ELR (cell line): ENCODE measurements at regions not wholly inside any gene's neighbourhood (a gene's known extent, or its start where the extent isn't known, plus 50 kb on each side); places are given as distances from the start of the nearest gene placed in this dataset.

Experiments used
- DNase-seq: peaks from one replicate; pipeline ENCODE4 v3.0.0-alpha.2; 2015; ENCODE audit warnings: low read depth

DNA sequence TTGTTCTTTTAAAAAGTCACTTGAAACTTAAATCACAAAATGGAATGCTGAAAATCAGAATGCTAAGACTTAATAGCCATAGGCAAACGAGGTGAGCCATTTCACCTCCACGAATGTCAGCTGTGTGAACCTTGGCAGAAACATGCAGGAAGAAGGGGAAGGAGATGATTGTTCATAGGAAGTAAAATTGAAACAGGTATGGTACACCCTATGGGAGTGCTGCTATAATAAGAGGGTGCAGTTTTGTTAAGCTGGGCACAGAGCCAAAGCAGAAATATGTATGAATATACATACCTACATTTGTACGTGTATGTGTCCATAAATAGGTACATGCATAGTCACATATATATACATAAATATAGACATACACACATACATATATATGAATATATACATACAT, 51.0 kb upstream of the SPINK5 start:
- no peak for DNase-seq

DNA sequence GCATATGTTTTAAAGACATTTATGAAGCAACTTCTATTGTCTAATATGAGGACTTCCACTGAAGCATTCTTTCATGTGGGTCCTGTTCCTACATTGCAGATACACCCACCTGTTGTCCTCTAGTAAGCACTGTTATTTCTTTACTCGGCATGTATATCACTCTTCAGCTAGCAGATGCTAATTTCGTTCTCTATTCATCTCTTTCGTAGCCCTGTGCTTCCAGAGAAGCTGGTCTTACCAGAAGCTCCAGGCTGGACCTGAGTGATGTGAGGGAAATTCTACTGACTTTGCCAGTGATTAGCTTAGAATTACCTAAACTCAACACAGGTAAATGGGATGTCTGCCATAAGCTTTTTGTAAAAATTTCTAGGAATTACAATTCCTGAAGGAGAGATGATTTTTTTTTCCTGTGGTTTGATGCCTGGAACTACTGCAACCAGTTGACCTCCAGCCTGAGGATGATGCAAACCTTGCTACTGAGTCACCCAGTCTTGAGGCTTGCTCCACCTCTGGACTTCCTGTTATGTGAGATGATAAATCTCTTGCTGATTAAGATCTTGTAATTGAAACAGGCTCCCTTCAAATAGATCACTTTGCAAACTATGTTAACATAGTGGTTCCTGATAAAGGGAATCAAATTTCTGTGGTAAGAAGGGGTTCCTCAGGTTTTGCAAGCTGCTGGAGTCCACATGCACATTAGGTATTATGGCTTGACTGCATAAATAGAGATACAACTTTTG, 52.2 kb upstream of the SPINK5 start:
- DNase-seq = peak; percentile 80

DNA sequence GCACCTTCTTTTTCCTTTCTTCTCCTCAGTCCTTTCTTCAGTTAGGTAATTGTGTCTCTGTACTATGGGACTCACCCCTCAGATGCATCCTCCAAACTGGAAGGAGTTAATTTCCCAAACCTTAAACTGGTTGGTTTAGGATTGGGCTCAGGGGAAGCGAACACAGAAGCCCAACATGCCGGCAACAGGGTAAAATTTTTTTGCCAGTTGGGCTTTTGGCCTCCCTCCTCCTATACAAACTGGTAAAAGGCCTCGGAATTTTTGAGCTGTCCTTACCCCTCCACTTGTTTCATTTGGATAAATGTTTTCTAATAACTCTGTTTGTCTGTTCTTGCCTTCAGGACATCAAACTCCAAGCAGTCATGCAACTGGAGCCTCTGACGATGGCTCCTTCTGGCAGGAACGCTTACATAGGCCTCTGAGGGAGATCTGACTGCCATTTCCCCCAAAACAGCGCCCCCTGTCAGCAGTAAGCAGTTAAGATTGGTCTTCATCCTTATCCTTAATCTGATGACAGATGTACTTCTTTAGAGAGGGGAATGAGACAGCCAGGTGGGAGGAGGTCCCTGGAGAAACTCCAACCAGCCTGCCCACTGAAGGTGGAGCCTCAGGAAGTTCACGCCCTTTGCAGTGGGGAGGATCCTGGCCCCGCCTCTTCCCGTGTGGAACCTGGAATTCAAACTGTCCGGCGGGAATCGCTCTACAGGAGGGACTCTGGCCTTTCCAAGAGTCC, 57.8 kb upstream of the SPINK5 start:
- peak; percentile 24 for DNase-seq

DNA sequence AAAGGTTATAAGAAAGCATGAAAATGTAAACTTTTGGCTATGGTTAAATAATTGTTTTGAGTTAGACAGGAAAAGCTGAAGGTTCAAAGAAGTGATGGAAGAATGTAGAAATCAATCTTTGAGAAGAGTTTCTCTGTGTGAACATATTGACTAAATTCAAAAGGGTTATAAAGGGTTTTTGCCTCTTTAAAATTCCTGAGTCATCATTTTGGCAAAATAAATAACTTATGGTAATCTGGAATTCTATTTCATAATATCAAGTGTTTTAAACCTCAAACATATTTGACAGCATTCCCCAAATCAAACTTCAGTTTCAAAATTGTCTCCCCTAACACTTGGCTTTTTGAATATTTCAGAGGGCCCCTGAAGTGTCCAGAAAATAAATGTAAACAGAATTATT, 60.6 kb upstream of the SPINK5 start:
- no peak for DNase-seq

DNA sequence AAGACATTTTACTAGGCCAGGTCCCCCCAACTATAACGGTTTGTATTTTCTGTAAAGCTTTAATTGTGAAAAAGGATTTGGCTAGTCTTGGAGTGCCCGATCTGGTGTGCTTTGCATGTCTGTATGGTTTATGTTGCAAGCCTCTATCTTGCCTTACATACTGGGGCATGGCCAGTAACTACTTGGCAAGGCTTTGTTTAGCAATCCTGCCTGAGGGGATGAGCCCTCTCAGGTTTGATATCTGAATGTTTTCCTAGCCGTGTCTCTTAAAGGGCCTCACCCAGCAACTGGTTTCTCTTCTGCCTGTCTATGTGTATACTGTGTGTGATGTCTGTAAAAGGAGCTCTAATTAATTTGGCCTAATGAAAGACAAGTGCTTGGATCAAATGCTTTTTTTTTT, 61.3 kb upstream of the SPINK5 start:
- no peak for DNase-seq

DNA sequence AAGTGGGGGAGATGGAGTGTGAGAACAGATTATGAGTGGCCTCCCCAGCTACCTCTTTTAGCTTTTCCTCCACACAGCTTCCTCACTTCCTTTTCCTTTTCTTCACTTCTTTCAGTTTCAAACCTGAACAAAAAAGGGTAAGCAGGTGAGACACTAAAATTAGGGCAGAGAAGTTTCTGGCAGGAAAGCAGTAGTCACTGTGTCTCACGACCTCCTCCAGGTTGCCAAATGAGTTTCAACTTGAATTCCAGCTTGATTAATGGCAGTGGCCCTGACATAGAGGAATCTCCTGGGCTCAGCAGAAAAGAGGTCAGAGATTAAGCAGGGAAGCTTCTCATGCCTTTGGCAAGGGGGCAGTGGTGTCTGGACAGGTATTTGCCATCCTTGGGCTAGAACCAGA, 63.7 kb upstream of the SPINK5 start:
- DNase-seq = no peak

DNA sequence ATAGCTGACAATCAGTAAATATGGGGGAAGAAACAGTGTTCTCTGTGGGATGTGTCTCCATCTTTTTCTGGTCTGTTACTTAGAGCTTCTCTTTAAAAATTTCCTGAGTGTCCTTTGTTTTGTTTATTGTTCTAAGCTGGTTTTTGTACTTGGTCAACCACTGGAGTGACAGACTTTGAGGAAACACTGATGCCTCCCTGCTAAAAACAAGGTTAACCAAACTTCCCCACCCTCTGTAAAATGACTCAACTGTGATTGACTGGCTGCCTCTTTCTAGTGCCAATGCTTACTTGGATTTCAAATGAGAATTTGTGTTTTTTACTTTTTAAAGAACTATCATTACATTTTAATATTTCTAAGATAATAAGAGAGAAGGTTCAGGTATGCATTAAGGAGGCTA, 65.1 kb upstream of the SPINK5 start:
- DNase-seq = no peak

DNA sequence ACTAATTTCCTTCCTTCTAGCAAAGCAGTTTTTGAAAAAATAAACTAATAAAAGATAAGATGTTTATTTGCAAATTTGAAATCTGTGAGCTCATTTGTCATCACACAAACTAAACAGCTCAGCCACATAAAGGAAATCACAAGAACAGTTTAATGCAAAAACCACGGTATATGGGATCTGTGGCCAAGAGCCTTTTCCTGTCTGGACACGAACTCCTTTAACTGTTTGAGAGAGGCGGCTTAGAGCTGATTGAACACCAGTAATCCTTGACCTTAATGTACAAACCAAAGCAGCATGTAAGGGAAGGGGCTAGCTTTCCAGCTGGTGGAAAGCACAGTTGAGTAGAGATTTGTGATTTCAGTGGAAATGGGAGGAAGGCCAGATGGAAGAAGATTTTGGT, 66.3 kb upstream of the SPINK5 start:
- no peak for DNase-seq

DNA sequence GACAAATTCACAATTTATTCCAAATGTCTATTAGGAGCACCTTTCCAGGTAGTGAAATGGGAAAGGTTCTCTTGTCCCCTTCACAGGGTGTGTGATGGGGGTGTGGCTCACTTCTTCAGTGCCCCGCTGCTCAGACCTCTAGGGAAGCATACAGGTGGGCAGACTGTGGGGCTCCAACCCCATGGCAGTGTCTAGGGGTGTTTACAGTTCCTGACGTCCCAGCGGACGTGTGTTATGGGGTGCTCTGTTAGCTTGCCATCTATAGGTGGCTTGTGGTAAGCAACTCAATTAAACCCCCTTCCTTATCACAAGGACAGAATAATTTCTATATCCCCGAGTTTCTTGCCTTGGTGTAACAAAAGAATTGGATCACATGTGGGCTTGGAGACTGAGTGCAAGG, 67.4 kb upstream of the SPINK5 start:
- DNase-seq = no peak

DNA sequence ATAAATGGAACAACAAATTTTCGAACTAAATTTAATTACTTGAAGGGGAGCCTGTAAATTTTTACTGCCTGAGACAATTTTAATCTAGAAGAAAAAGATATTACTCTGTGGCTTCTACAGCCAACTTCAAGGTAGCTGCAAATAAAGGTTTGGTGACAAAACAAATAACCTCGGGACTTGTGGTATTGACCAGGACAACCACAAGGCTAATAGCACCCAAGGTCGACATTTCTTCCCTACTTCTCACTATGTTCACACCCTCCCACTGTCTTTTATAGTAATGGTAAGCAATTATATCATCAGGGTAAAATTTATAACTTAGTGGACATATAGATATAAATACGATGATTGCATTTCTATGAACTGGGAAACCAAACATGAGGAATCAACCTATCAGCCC, 67.9 kb upstream of the SPINK5 start:
- DNase-seq = no peak

DNA sequence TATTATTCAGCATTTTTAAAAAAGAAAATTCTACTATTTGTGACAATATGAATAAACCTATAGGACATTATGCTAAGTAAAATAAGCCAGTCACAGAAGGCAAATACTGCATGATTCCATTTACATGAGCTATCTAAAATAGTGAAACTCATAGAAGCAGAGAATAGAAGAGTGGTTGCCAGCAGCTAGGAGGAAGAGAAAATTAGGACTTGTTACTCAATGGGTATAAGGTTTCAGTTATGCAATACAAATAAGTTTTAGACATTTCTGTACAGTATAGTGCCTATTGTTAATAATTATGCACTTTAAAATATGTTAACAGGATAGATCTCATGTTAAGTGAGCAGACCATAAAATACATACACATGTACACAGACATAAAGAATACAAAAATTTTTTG, 73.8 kb upstream of the SPINK5 start:
- DNase-seq = no peak

DNA sequence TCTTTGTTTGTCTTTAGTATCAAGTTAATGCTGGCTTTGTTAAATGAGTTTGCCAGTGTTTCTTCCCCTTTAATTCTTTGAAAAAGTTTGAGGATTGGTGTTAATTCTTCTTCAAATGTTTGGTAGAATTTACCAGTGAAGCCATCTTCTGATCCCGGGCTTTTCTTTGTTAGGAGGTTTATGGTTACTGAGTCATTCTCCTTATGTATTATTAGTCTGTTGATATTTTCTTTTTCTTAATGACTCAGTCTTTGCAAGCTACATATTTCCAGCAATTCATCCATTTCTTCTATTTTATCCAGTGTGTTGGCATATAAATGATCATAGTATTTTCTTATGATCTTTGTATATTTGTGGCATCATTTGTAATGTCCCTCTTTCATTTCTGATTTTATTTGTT, 74.5 kb upstream of the SPINK5 start:
- no peak for DNase-seq

DNA sequence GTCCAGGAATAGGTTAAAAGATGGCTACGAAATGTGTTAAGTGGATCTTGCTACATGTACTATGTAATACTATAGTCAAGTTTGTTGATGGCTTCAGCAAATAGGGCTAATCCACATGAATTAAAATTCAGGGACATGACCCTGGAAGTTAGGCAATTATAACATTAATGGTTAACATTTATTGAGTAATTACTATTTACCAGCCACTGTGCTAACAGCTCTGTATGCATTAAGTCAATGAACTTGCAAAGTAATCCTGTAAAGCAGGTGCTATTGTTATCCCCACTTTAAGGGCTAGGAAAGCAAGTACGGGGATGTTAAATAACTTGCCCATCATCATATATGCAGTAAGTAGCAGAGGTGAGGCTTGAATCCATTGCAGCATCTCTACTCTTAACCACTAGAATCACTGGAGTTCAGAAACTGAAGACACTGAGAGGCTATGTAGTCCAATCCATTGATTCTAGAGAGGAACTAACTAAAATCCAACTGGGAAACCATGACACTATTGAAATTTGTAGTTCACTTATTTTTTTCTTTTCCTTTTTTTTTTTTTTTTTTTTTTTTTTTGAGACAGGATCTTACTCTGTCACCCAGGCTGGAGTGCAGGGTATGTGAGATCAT, 77.5 kb upstream of the SPINK5 start:
- DNase-seq = no peak

DNA sequence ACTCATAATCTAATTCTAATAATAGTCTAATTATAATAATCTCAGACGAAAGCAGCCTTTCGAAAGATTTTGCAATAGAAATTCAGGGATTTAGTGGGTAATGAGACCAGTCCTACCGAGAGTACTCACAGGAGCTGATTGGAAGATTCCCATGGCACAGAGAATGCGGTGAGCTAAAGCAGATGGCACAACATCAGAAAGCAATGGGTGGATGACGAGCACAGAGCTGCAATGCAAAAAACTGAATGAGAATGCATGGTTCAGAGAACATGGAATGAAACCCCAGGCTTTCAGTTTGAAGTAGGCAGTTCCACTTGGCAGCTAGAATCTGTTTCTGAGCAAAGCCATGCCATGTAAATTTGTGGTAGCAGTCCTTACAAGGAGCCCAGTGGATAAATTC, 78.2 kb upstream of the SPINK5 start:
- no peak for DNase-seq

DNA sequence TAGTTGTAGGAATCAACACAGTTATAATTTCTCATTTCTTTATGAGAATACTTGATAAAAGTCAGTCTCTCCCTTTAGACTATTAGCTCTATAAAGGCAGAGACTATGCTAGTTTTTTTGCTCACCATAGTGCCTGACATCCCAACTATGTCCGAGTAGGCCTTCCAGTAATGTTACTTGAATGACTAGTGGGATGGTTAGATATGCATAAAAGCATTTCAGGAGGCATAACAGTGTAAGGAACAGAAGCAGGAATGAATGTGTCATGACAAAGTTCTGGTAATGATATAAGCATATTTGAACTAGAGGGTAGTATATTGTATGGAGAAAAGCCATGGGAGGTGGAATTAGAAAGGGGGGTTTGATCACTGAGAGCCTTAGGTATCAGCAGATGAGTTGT, 77.4 kb upstream of the C5orf46 start:
- DNase-seq = no peak

DNA sequence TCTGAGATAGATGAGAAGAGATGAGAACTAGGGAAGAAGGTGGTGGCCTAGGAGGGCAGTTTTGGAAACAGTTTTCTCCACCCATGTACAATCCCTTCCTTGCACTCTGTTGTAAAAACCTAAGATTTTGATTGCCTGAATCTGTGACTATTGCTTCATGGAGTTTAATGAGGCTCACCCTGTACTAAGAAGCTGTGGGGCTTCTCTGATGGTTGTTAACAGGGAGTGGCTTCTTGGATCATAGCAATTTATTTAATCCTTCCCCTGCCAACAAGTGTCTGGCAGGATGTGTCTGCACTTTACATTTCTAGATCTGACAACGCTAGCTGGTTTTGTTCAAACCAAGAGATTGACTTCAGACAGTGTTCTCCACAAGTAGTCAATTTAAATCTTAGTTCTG, 74.7 kb upstream of the C5orf46 start:
- no peak for DNase-seq

DNA sequence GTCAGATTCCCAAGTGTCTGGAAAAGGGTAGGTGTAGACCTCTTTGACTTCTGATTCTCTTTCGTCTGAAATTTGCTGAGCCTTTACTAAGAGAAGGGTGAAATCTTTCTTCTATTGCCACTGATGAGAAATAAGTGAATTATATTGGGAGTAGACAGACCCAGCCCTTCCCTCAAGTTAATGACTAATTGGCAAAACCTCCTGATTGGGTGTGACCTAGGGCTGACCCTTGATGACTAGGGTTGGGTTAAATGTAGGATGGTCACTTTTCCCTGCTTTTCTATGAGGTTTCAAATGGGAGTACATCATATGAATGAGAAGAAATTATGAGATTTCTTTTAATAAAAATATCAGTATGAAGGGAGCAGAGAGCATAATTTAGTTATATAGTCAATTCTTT, 73.4 kb upstream of the C5orf46 start:
- no peak for DNase-seq

DNA sequence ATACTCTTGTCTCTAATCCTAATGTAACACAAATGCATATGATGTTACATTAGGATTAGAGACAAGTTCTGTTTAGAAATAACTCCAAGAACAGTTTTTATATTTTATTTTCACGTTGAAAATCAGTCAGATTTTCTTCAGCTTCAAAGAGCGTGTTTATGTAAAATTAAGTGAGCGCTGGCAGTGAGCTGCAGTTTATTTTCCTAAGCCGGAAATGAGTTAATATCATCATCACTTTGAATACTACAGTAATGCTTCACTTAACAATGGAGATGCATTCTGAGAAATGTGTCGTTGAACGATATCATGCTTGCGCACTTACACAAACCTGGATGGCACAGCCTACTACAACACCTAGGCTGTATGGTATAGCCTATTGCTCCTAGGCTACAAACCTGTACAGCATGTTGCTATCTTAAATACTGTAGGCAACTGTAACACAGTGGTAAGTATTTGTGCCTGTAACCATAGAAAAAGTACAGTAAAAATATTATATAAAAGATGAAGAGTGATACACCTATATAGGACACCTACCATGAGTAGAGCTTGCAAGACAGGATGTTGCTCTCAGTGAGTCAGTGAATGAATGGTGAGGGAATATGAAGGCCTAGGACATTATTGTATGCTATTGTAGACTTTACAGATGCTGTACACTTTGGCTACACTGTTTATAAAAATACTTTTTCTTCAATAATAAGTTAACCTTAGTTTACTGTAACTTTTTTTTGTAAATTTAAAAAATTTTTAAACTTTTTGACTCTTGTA, 65.9 kb upstream of the C5orf46 start:
- no peak for DNase-seq

DNA sequence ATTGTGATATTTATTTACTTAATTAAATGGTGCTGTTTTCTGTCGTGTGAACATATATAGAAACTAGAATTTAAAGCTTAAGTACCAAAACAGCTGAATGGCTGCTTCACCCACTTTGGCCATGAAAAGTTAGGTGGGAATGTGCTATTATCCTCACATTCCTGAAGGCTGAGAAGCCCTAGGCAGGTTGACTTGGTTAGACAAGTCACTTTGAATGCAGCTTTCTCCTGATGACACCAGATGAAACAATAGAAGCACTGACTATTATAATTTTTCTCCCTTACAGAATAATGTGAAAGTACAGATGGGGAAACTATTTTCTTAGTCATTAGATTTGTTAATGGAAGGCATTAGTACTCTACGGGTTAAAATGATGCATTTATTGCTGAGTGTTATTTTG, 65.1 kb upstream of the C5orf46 start:
- DNase-seq = no peak

DNA sequence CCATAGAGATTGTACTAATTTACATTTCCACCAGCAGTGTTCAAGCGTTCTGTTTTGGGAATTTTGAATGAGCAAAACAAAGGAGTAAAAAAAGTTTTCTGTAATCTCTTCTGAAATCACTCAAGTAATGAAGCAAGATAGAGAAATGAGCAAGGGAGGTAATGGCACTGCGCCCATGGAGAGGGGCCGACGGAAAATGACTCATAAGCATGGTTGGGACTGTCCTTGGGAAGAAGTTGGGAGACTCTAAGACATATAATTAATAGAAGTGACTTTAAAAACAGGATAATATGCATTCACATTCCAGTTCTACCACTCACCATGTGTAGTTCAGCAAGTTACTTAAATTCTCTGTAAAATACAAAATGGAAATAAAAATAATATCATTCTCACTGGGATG, 62.5 kb upstream of the C5orf46 start:
- DNase-seq = no peak

DNA sequence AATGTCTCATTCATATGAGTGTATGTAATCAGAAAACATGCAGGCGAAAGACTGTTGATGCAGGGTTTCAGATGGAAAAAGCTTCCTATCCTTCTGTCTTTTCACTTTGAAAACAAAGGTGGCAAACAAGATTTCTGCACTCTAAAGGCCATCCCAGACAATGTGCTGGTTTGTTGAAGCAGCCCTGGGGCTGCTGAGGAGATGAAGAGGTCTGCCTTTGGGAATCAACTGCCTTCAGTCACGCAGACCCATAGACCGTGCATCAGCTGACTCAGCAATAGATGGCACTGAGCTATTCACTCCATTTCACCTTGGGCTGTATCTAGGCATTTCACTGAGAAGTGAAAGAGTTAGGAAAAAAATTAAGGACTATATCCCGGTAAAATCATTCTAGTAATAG, 60.5 kb upstream of the C5orf46 start:
- no peak for DNase-seq

DNA sequence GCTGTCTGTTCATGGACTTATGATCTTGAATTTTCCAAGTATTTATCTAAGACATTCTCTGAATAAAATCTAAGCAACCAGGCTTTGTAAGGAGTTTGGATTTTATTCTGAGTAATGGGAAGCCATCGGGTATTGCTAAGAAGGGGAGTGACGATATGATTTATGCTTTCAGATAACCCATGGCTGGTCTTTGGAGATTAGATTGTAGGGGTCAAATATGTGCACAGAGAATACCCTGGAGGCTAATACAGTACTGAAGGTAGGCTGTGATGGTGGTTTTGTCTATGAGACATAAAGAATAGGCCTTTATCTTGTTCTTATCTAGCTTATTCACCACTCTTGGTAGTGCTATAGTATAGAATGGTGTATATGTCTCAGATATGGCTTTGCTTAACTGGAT, 60.0 kb upstream of the C5orf46 start:
- no peak for DNase-seq

DNA sequence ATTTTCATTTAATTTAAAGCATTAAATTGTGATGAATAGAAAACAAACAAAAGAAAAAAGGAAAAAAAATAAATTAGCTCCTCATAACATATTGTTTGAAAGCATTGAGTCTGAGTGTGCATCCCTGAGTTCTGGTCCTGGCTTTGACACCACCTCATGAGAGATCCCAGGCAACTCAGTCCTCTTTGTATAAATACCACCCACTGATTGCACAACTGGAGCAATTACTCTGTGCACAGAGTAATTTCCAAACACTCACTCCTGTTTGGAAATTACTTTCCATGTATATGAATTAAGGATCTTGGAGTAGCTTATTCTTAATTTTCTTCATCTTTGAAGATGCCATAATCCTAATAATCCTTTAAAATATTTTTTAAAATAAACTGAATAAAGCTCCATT, 59.4 kb upstream of the C5orf46 start:
- DNase-seq = no peak
